Tibial nerve (tissue), 4 donors: ENCODE measurements at regions not wholly inside any gene's neighbourhood (a gene's known extent, or its start where the extent isn't known, plus 50 kb on each side); places are given as distances from the start of the nearest gene placed in this dataset.

Experiments
- CTCF ChIP-seq, 5 experiments: fragments of 200-600 bp in 3 of 5; fragments of 450-650 bp in 2 of 5; sonication (generic) in 3 of 5; IDR thresholded peaks; one replicate each; pipeline ENCODE4 v1.5.1; 2016 to 2019; ENCODE audit warnings: antibody characterized with exemption in 5 of 5, mild to moderate bottlenecking in 3 of 5, moderate library complexity in 2 of 5
- EP300 ChIP-seq, 2 donors: sonication (generic); formaldehyde crosslinking; IDR thresholded peaks; one replicate each; pipeline ENCODE4 v1.6.1; 2017; ENCODE audit warnings: antibody characterized with exemption in 2 of 2, mild to moderate bottlenecking in 1 of 2
- POLR2A ChIP-seq, 2 donors: fragments of 450-650 bp; IDR thresholded peaks; one replicate each; pipeline ENCODE4 v1.6.1; 2017; ENCODE audit warnings: antibody characterized with exemption in 2 of 2, mild to moderate bottlenecking in 2 of 2, moderate library complexity in 2 of 2

- TF ChIP-seq POLR2A (IDR thresholded peaks at IDR 0.05) (no peak), CTCF (IDR thresholded peaks at IDR 0.05) (no peak), EP300 (IDR thresholded peaks at IDR 0.05) (no peak)
Measured at GRCh38 chr10:53463539-53463938, 691.0 kb upstream of the MBL2 start.
